SK-N-MC (cell line): ENCODE measurements at regions not wholly inside any gene's neighbourhood (a gene's known extent, or its start where the extent isn't known, plus 50 kb on each side); places are given as distances from the start of the nearest gene placed in this dataset.

ENCODE experiments used
- DNase-seq: peaks from one replicate; pipeline ENCODE4 v3.0.0-alpha.2; 2011; ENCODE audit warnings: low read depth, low spot score
- H3K27ac ChIP-seq: fragments of 200-600 bp; sonication (generic); 2 replicates; pipeline ENCODE4 v1.5.1; 2016; ENCODE audit warnings: mixed run types
- H3K36me3 ChIP-seq: fragments of 200-600 bp; sonication (generic); 2 replicates; pipeline ENCODE4 v1.6.1; 2017; ENCODE audit warnings: antibody characterized with exemption, low read length, mixed read lengths; ENCODE audit not compliant: insufficient read depth
- H3K4me3 ChIP-seq: fragments of 200-600 bp; sonication (generic); 2 replicates; pipeline ENCODE4 v1.5.1; 2016
- H3K9ac ChIP-seq: fragments of 200-600 bp; sonication (generic); 2 replicates; pipeline ENCODE4 v1.8.0; 2017; ENCODE audit warnings: mixed run types, mixed read lengths; ENCODE audit not compliant: insufficient read length
- H3K9me3 ChIP-seq: fragments of 200-600 bp; sonication (generic); 2 replicates; pipeline ENCODE4 v1.6.1; 2017; ENCODE audit warnings: low read depth, mild to moderate bottlenecking, antibody characterized with exemption, low read length, moderate library complexity, mixed read lengths
- EZH2 ChIP-seq: fragments of 200-600 bp; sonication (generic); IDR thresholded peaks from one replicate; pipeline ENCODE4 v1.6.1; 2017; ENCODE audit warnings: antibody characterized with exemption
- FOXP2 ChIP-seq: optimal IDR thresholded peaks from 2 replicates; pipeline ENCODE3; 2011; ENCODE audit warnings: mild to moderate bottlenecking, moderate library complexity; ENCODE audit not compliant: insufficient read depth; ENCODE audit errors: extremely low read length, control extremely low read depth
- POLR2AphosphoS5 ChIP-seq: IDR thresholded peaks from 2 replicates; pipeline ENCODE4 v1.6.1; 2012; ENCODE audit warnings: mild to moderate bottlenecking, low read depth, low read length, borderline replicate concordance

- no peak overlapping the region for H3K27ac ChIP-seq
Observed at GRCh38 chr7:17150018-17150417, 148.4 kb upstream of the AHR start.

DNA sequence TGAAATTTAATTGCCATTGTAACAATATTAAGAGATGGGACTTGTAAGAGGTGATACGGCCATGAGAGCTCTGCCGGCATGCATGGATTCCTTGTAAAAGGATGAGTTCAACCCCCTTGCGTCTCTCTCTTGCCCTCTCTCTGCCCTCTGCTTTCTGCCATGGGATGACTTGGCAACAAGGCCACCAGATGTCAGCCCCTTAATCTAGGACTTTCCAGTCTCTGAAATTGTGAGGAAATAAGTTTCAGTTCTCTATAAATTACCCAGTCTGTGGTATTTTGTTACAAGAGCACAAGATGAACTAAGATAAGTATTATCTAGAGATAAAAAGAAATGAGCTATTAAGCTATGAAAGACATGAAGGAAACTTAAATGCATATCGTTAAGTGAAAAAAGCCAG is 145.7 kb upstream of the AHR start:
- no peak for TF ChIP-seq EZH2
- TF ChIP-seq POLR2AphosphoS5: no peak
- no peak for TF ChIP-seq FOXP2
- no peak overlapping the region for H3K9ac ChIP-seq
- DNase-seq: no peak
- no peak overlapping the region for H3K4me3 ChIP-seq
- H3K9me3 ChIP-seq: no peaks in the 10 kb centered on the region
- no peak overlapping the region for H3K27ac ChIP-seq
- H3K36me3 ChIP-seq: no peaks in the 10 kb centered on the region

More at GRCh38 chr7:17150018-17150417, 148.4 kb upstream of the AHR start:
- H3K36me3 ChIP-seq: no peaks in the 10 kb centered on the region
- DNase-seq: no peak
- no peak overlapping the region for H3K9ac ChIP-seq
- no peaks in the 10 kb centered on the region for H3K9me3 ChIP-seq
- H3K4me3 ChIP-seq: no peak overlapping the region
- no peak for TF ChIP-seq EZH2
- no peak for TF ChIP-seq FOXP2
- no peak for TF ChIP-seq POLR2AphosphoS5

DNA sequence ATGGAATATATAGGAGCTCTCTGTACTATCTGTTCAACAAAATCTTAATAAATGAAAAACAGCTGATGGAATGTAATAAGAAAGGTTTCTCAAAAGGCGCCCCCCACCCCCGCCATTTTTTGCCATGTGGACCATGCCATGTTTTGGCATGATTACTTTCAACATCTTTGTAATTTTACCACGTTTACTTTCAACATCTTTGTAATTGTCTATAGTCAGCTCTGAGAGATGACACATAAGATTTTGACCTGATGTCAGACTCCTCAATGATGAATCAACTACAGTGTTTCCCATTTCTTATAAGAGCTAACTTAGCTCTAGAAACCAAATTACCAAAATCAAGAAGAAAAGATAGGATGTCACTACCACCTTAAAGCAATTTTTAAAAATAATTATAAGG is 144.9 kb upstream of the AHR start:
- Histone ChIP-seq H3K36me3 (no peaks in the 10 kb centered on the region), H3K9ac (no peak overlapping the region), H3K27ac (no peak overlapping the region), H3K9me3 (no peaks in the 10 kb centered on the region), H3K4me3 (no peak overlapping the region)
- no peak for DNase-seq
- TF ChIP-seq EZH2 (no peak), POLR2AphosphoS5 (no peak), FOXP2 (no peak)

DNA sequence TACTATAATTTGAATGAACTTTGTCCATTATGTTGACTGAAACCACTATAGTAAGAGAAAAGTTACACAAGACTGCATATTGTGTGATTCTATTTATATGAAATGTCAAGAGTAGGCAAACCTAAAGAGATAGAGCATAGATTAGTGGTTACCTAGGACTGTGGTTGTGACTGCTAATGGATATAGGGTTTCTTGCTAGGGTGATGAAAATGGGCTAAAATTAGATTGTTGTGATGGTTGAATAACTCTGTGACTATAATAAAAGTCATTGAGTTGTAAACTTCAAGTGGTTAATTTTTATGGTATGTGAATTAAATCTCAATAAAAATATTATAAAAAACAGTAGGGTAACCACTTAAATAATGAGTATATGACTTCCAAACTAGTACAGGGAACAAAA is 142.9 kb upstream of the AHR start:
- Histone ChIP-seq H3K9ac (no peak overlapping the region), H3K4me3 (no peak overlapping the region), H3K9me3 (no peaks in the 10 kb centered on the region), H3K36me3 (no peaks in the 10 kb centered on the region), H3K27ac (no peak overlapping the region)
- no peak for TF ChIP-seq EZH2
- no peak for TF ChIP-seq FOXP2
- TF ChIP-seq POLR2AphosphoS5: no peak
- no peak for DNase-seq

GRCh38 chr7:17158261-17158660 is 140.2 kb upstream of the AHR start:
- TF ChIP-seq FOXP2: no peak
- TF ChIP-seq POLR2AphosphoS5: no peak
- TF ChIP-seq EZH2: no peak
- no peak for DNase-seq
- no peak overlapping the region for H3K9ac ChIP-seq

DNA sequence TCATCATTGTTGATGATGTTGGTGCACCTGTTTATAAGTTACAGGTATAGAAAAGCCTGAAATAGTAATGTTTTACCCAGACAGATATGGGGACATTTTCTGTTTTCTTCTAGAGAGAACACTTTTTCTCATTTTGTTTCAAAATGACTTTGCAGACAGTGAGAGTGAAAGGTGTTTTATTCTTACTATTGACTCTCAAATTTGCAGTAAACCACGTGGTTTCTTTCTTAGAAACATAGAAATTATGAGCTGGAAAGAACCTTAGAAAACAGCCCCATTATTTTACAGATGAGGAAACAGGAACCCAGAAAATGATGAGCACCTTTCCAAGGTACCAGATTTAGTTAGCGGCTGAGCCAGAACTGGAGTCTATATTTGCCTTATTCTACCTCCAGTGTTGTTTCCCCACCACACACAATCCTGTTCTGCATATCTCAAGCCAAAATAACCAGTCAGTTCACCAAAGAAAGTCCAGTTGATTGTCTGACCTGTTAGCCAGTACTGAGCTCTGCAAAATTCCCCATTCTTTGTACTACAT is 138.9 kb upstream of the AHR start:
- no peak overlapping the region for H3K9ac ChIP-seq
- H3K36me3 ChIP-seq: no peaks in the 10 kb centered on the region
- no peaks in the 10 kb centered on the region for H3K9me3 ChIP-seq
- H3K4me3 ChIP-seq: no peak overlapping the region
- no peak for DNase-seq
- H3K27ac ChIP-seq: no peak overlapping the region
- no peak for TF ChIP-seq EZH2
- no peak for TF ChIP-seq FOXP2

More at GRCh38 chr7:17158261-17158660, 140.2 kb upstream of the AHR start:
- H3K36me3 ChIP-seq: no peaks in the 10 kb centered on the region
- H3K27ac ChIP-seq: no peak overlapping the region
- H3K4me3 ChIP-seq: no peak overlapping the region
- no peaks in the 10 kb centered on the region for H3K9me3 ChIP-seq

- TF ChIP-seq FOXP2: no peak
- TF ChIP-seq EZH2: no peak
- TF ChIP-seq POLR2AphosphoS5: no peak
- DNase-seq: no peak
- no peak overlapping the region for H3K4me3 ChIP-seq
- no peaks in the 10 kb centered on the region for H3K9me3 ChIP-seq
- H3K27ac ChIP-seq: no peak overlapping the region
- no peak overlapping the region for H3K9ac ChIP-seq
- no peaks in the 10 kb centered on the region for H3K36me3 ChIP-seq
Observed at GRCh38 chr7:17166824-17167379, 131.6 kb upstream of the AHR start.

GRCh38 chr7:17168416-17168815 is 130.0 kb upstream of the AHR start:
- TF ChIP-seq EZH2 (no peak), POLR2AphosphoS5 (no peak), FOXP2 (no peak)
- no peaks in the 10 kb centered on the region for H3K36me3 ChIP-seq
- no peak overlapping the region for H3K27ac ChIP-seq
- H3K4me3 ChIP-seq: no peak overlapping the region
- DNase-seq: no peak
- no peak overlapping the region for H3K9ac ChIP-seq
- no peaks in the 10 kb centered on the region for H3K9me3 ChIP-seq

DNA sequence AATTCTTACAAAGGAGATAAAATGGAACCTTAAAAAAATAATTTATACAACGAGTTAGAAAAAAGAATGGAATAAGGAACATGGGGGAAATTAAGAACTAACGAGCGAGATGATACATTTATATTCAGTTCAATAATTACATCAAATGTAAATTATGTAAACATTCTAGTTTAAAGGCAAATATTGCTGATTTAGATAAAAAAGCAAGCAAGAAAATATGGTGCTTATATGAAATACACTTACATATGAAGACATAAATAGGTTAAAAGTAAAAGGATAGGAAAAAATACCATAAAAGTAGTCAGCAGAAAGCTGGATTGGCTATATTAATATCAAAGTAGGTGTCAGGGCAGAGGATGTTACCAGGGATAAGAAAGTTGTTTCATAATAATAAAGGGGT is 127.0 kb upstream of the AHR start:
- H3K9me3 ChIP-seq: no peaks in the 10 kb centered on the region
- DNase-seq: no peak
- no peak overlapping the region for H3K4me3 ChIP-seq
- no peak overlapping the region for H3K27ac ChIP-seq
- TF ChIP-seq POLR2AphosphoS5 (no peak), EZH2 (no peak), FOXP2 (no peak)
- H3K9ac ChIP-seq: no peak overlapping the region
- no peaks in the 10 kb centered on the region for H3K36me3 ChIP-seq
